MM.1S (cell line): ENCODE measurements at regions not wholly inside any gene's neighbourhood (a gene's known extent, or its start where the extent isn't known, plus 50 kb on each side); places are given as distances from the start of the nearest gene placed in this dataset.

ENCODE experiments used
- DNase-seq: peaks from one replicate; pipeline ENCODE4 v3.0.0-alpha.2; 2015
- H2AFZ ChIP-seq: fragments of 300-600 bp; sonication (generic); 2 replicates; pipeline ENCODE4 v1.6.0; 2016; ENCODE audit warnings: antibody characterized with exemption, low read length
- H3F3A ChIP-seq: fragments of 300-600 bp; sonication (generic); 2 replicates; pipeline ENCODE4 v1.6.1; 2016; ENCODE audit warnings: mild to moderate bottlenecking, antibody characterized with exemption, low read length, moderate library complexity, mixed read lengths; ENCODE audit not compliant: insufficient read depth
- H3K27ac ChIP-seq: fragments of 300-600 bp; sonication (generic); 2 replicates; pipeline ENCODE4 v1.5.1; 2016; ENCODE audit warnings: mild to moderate bottlenecking, low read length
- H3K27me3 ChIP-seq: fragments of 300-600 bp; sonication (generic); replicated peaks from 2 replicates; pipeline ENCODE4 v1.6.0; 2016; ENCODE audit warnings: low read length; ENCODE audit not compliant: insufficient read depth
- H3K36me3 ChIP-seq: fragments of 300-600 bp; sonication (generic); replicated peaks from 2 replicates; pipeline ENCODE4 v1.6.1; 2016; ENCODE audit warnings: mild to moderate bottlenecking, low read length, mixed read lengths; ENCODE audit not compliant: insufficient read depth
- H3K4me1 ChIP-seq: fragments of 300-600 bp; sonication (generic); 2 replicates; pipeline ENCODE4 v1.6.1; 2016; ENCODE audit warnings: low read length, mixed read lengths
- H3K4me2 ChIP-seq: fragments of 300-600 bp; sonication (generic); 2 replicates; pipeline ENCODE4 v1.6.0; 2016; ENCODE audit warnings: low read depth, low read length
- H3K4me3 ChIP-seq: fragments of 300-600 bp; sonication (generic); 2 replicates; pipeline ENCODE4 v1.5.1; 2016; ENCODE audit warnings: low read length, mixed read lengths
- H3K79me2 ChIP-seq: fragments of 300-600 bp; sonication (generic); 2 replicates; pipeline ENCODE4 v1.6.1; 2016; ENCODE audit warnings: mixed run types, low read length, mixed read lengths
- H3K9ac ChIP-seq: fragments of 300-600 bp; sonication (generic); 2 replicates; pipeline ENCODE4 v1.6.1; 2016; ENCODE audit warnings: low read length, mixed read lengths
- H3K9me2 ChIP-seq: fragments of 300-600 bp; sonication (generic); replicated peaks from 2 replicates; pipeline ENCODE4 v1.6.1; 2016; ENCODE audit warnings: mild to moderate bottlenecking, low read length, mixed read lengths; ENCODE audit not compliant: insufficient read depth
- H3K9me3 ChIP-seq: fragments of 300-600 bp; sonication (generic); replicated peaks from 2 replicates; pipeline ENCODE4 v1.6.1; 2016; ENCODE audit warnings: mild to moderate bottlenecking, low read length, mixed read lengths; ENCODE audit not compliant: insufficient read depth
- H4K20me1 ChIP-seq: fragments of 300-600 bp; sonication (generic); 2 replicates; pipeline ENCODE4 v1.6.1; 2016; ENCODE audit warnings: mild to moderate bottlenecking, low read length, moderate library complexity, mixed read lengths; ENCODE audit not compliant: insufficient read depth
- CTCF ChIP-seq: fragments of 300-600 bp; sonication (generic); IDR thresholded peaks from 2 replicates; pipeline ENCODE4 v1.5.1; 2016; ENCODE audit warnings: antibody characterized with exemption, low read length, mixed read lengths
- EZH2 ChIP-seq: fragments of 300-600 bp; sonication (generic); optimal IDR thresholded peaks from 2 replicates; pipeline ENCODE3; 2017; ENCODE audit warnings: low read depth, mild to moderate bottlenecking, antibody characterized with exemption, low read length, mixed read lengths
- EZH2phosphoT487 ChIP-seq: fragments of 300-600 bp; sonication (generic); IDR thresholded peaks from 2 replicates; pipeline ENCODE4 v1.6.1; 2018; ENCODE audit warnings: antibody characterized with exemption, low read length

GRCh38 chr20:54837226-54837625 is 361.8 kb downstream of the DOK5 start:
- Histone ChIP-seq H3K27me3 (no peaks in the 10 kb centered on the region), H3K4me3 (no peak overlapping the region), H3K36me3 (no peaks in the 10 kb centered on the region), H2AFZ (no peak overlapping the region), H3K9me2 (0 out of 2 replicates have a peak, but pooled peaks cover 3% of the 10 kb centered on the region), H3F3A (no peaks in the 10 kb centered on the region), H3K4me1 (no peaks in the 10 kb centered on the region), H3K27ac (no peak overlapping the region), H3K9ac (no peak overlapping the region), H3K79me2 (no peaks in the 10 kb centered on the region), H3K4me2 (no peak overlapping the region), H4K20me1 (no peaks in the 10 kb centered on the region), H3K9me3 (no peaks in the 10 kb centered on the region)
- no peak for DNase-seq
- TF ChIP-seq CTCF (no peak), EZH2 (no peak), EZH2phosphoT487 (no peak)

- Histone ChIP-seq H3K4me3 (no peak overlapping the region), H3K27ac (no peak overlapping the region), H3K9me2 (no peaks in the 10 kb centered on the region), H3K79me2 (no peaks in the 10 kb centered on the region), H2AFZ (no peak overlapping the region), H3K9me3 (no peaks in the 10 kb centered on the region), H4K20me1 (no peaks in the 10 kb centered on the region), H3K4me2 (no peak overlapping the region), H3K27me3 (no peaks in the 10 kb centered on the region), H3K9ac (no peak overlapping the region), H3F3A (no peaks in the 10 kb centered on the region), H3K4me1 (no peaks in the 10 kb centered on the region), H3K36me3 (no peaks in the 10 kb centered on the region)
- TF ChIP-seq EZH2 = no peak
- no peak for TF ChIP-seq EZH2phosphoT487
- no peak for TF ChIP-seq CTCF
- no peak for DNase-seq
Observed at GRCh38 chr20:54822386-54822785, 347.0 kb downstream of the DOK5 start.

- H3K4me3 ChIP-seq = no peak overlapping the region
- no peak for TF ChIP-seq EZH2
- TF ChIP-seq EZH2phosphoT487 = no peak
- TF ChIP-seq CTCF = no peak
Observed at GRCh38 chr20:54820392-54820791, 345.0 kb downstream of the DOK5 start.

More at GRCh38 chr20:54820392-54820791, 345.0 kb downstream of the DOK5 start:
- Histone ChIP-seq H3K9me2 (no peaks in the 10 kb centered on the region), H2AFZ (no peak overlapping the region), H3K79me2 (no peaks in the 10 kb centered on the region), H3K27me3 (no peaks in the 10 kb centered on the region), H3F3A (no peaks in the 10 kb centered on the region), H4K20me1 (no peaks in the 10 kb centered on the region), H3K27ac (no peak overlapping the region), H3K4me1 (no peaks in the 10 kb centered on the region), H3K9me3 (no peaks in the 10 kb centered on the region), H3K36me3 (no peaks in the 10 kb centered on the region), H3K4me2 (no peak overlapping the region), H3K9ac (no peak overlapping the region)
- no peak for DNase-seq
